Calu3 (cell line): ENCODE measurements at regions not wholly inside any gene's neighbourhood (a gene's known extent, or its start where the extent isn't known, plus 50 kb on each side); places are given as distances from the start of the nearest gene placed in this dataset.

Experiments
- BruUV-seq: library from RNA; stranded (reverse); fragments of 400-500 nt; replicated peaks from 2 replicates; lab custom pipeline; 2021; lab: Mats Ljungman, UMichigan
- CTCF ChIA-PET: fragments of 300-600 bp; sonication (Branson Sonifier 250); formaldehyde crosslinking; loops from one replicate; lab custom pipeline; 2022; ENCODE audit warnings: antibody characterized with exemption; lab: Charles Lee
- DNase-seq: peaks from one replicate; pipeline ENCODE4 v3.0.0; 2022
- H3K27ac Mint-ChIP-seq: one replicate; pipeline ENCODE4 v1.8.0; 2022; ENCODE audit warnings: mixed read lengths; ENCODE audit not compliant: unreplicated experiment
- H3K27me3 Mint-ChIP-seq: one replicate; pipeline ENCODE4 v1.8.0; 2022; ENCODE audit warnings: mixed read lengths; ENCODE audit not compliant: unreplicated experiment
- H3K36me3 Mint-ChIP-seq: one replicate; pipeline ENCODE4 v1.8.0; 2022; ENCODE audit warnings: mild to moderate bottlenecking, moderate library complexity, mixed read lengths; ENCODE audit not compliant: insufficient read depth, unreplicated experiment
- H3K4me1 Mint-ChIP-seq: one replicate; pipeline ENCODE4 v1.8.0; 2022; ENCODE audit warnings: mild to moderate bottlenecking, low read depth, mixed read lengths; ENCODE audit not compliant: unreplicated experiment
- H3K4me3 Mint-ChIP-seq: one replicate; pipeline ENCODE4 v1.8.0; 2022; ENCODE audit warnings: mild to moderate bottlenecking, low read depth, moderate library complexity, mixed read lengths; ENCODE audit not compliant: unreplicated experiment
- H3K9me3 Mint-ChIP-seq: one replicate; pipeline ENCODE4 v1.8.0; 2022; ENCODE audit warnings: low read depth, mixed read lengths; ENCODE audit not compliant: unreplicated experiment
- CTCF ChIP-seq: fragments of 200-600 bp; IDR thresholded peaks from one replicate; pipeline ENCODE4 v1.8.0; 2022; ENCODE audit warnings: antibody characterized with exemption; ENCODE audit not compliant: unreplicated experiment
- intact Hi-C: fragments of 100-400 bp; cut with micrococcal nuclease; formaldehyde crosslinking; loops from one replicate; pipeline ENCODE4 v1.10.0; 2022; ENCODE audit not compliant: unreplicated experiment

GRCh38 chr22:49599039-49599438 lies 228.6 kb downstream of the BRD1 start:
- Mint-ChIP-seq H3K36me3 (no peaks in the 10 kb centered on the region), H3K9me3 (no peaks in the 10 kb centered on the region), H3K4me3 (no peak overlapping the region), H3K4me1 (no peaks in the 10 kb centered on the region), H3K27me3 (peaks cover 12% of the 10 kb centered on the region), H3K27ac (no peak overlapping the region)
- no peak for DNase-seq
- no peak for TF ChIP-seq CTCF
- CTCF ChIA-PET = no interaction called here
- intact Hi-C loops = no loop called here
- no TSS peak for BruUV-seq

DNA sequence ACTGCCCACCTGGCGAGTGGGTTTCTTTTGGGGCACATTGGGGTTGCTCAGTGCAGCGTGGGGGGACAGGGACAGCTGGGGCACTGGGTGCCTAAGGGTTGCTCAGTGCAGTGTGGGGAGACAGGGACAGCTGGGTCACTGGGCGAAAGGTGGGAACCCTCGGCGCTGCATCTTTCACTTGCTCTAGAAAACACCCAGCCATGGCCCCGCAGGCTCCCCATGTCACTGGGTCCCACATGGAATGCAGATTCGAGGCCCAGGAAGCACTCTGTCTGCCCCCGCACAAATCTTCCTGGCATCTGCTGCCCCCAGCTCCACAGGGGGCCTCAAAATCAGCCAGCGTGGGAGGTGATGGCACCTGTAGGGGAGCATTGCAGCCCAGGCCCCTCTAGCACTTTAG lies 229.3 kb downstream of the BRD1 start:
- Mint-ChIP-seq H3K4me1 (no peaks in the 10 kb centered on the region), H3K27me3 (peaks cover 5% of the 10 kb centered on the region), H3K9me3 (no peaks in the 10 kb centered on the region), H3K4me3 (no peak overlapping the region), H3K36me3 (no peaks in the 10 kb centered on the region), H3K27ac (no peak overlapping the region)
- BruUV-seq = no TSS peak
- CTCF ChIA-PET = no interaction called here
- DNase-seq = no peak
- no peak for TF ChIP-seq CTCF
- intact Hi-C loops = no loop called here

GRCh38 chr22:49597428-49598039 lies 230.1 kb downstream of the BRD1 start:
- Mint-ChIP-seq H3K9me3 (no peaks in the 10 kb centered on the region), H3K27me3 (no peaks in the 10 kb centered on the region), H3K4me3 (no peak overlapping the region), H3K36me3 (no peaks in the 10 kb centered on the region), H3K27ac (no peak overlapping the region), H3K4me1 (no peaks in the 10 kb centered on the region)
- no peak for DNase-seq
- CTCF ChIA-PET = no interaction called here
- intact Hi-C loops = no loop called here
- no TSS peak for BruUV-seq
- TF ChIP-seq CTCF = no peak

- Mint-ChIP-seq H3K4me1 (no peaks in the 10 kb centered on the region), H3K9me3 (no peaks in the 10 kb centered on the region), H3K27me3 (peaks cover 1% of the 10 kb centered on the region), H3K36me3 (no peaks in the 10 kb centered on the region), H3K27ac (no peak overlapping the region), H3K4me3 (no peak overlapping the region)
- no peak for DNase-seq
- CTCF ChIA-PET = no interaction called here
- no peak for TF ChIP-seq CTCF
- intact Hi-C loops = no loop called here
- no TSS peak for BruUV-seq
Measured at GRCh38 chr22:49595465-49596078, 232.1 kb downstream of the BRD1 start.
